ENCODE measurements at regions not wholly inside any gene's neighbourhood (a gene's known extent, or its start where the extent isn't known, plus 50 kb on each side); places are given as distances from the start of the nearest gene placed in this dataset.

DNA sequence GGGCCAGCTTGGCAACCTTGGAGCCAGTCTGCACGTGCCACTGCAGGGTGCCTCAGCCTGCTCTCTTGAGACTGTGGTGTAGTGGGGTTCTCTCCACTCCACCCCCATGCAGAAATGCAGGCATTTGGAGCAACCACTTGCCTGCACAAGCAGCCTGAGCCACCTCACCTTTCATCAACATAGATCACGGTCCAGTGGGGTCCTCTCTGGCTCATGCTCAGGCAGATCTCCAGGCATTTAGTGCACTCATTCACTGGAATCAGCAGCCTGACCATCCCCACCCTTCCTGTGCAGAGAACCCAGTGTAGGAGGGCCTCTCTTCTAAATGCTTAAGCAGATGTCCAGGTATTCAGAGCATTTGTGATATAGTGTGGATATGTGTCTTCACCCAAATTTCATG, 2330.1 kb downstream of the PCDH9 start:
- no peak overlapping the region for H4K5ac ChIP-seq (ENCODE audit: insufficient read length, low read depth, low read length)
- no peaks in the 10 kb centered on the region; the same call in 1 of the 2 replicates for H3K27me3 Mint-ChIP-seq (ENCODE audit: low read depth)
- WGBS (ENCODE audit: extremely low coverage, insufficient read length, low lambda C conversion rate): no CpG with 5 or more reads among the region's 2 CpGs
- no peak overlapping the region for H3K4me2 ChIP-seq (ENCODE audit: insufficient read depth, insufficient read length, low read length)
- no peak overlapping the region for H2BK5ac ChIP-seq (ENCODE audit: insufficient read length, low read length)
- H3K23me2 ChIP-seq (ENCODE audit: insufficient read length, low read depth, low read length, poor library complexity, severe bottlenecking): no peaks in the 10 kb centered on the region
- no peak overlapping the region for H2AK5ac ChIP-seq (ENCODE audit: insufficient read length, low read length)
- no peak overlapping the region for H3K27ac Mint-ChIP-seq
- no peak overlapping the region for H3T11ph ChIP-seq (ENCODE audit: low read length)
- H3K36me3 Mint-ChIP-seq (ENCODE audit: insufficient read depth in 1 of 3, low read depth in 3 of 3): no peaks in the 10 kb centered on the region; a peak in 1 of 7 replicates
- no peak overlapping the region for H4K8ac ChIP-seq (replicated peaks; ENCODE audit: insufficient read length, low read depth, low read length)
- no peaks in the 10 kb centered on the region for H3K79me1 ChIP-seq (ENCODE audit: insufficient read depth, low read depth, low read length, poor library complexity, severe bottlenecking)
- no peak overlapping the region for H2BK12ac ChIP-seq (ENCODE audit: insufficient read length, low read depth, low read length)
- no peak overlapping the region for H2BK15ac ChIP-seq (ENCODE audit: low read depth, low read length)
- H2BK20ac ChIP-seq (ENCODE audit: low read depth, low read length, poor library complexity, severe bottlenecking): no peak overlapping the region
- H3K27ac ChIP-seq (ENCODE audit: insufficient read length, low read depth, low read length): no peak overlapping the region
- no peaks in the 10 kb centered on the region for H3K79me2 ChIP-seq (ENCODE audit: insufficient read depth, low read length)
- H3K4me3 Mint-ChIP-seq: no peak overlapping the region
- no peak for DNase-seq
- TF ChIP-seq, protein P1, sequence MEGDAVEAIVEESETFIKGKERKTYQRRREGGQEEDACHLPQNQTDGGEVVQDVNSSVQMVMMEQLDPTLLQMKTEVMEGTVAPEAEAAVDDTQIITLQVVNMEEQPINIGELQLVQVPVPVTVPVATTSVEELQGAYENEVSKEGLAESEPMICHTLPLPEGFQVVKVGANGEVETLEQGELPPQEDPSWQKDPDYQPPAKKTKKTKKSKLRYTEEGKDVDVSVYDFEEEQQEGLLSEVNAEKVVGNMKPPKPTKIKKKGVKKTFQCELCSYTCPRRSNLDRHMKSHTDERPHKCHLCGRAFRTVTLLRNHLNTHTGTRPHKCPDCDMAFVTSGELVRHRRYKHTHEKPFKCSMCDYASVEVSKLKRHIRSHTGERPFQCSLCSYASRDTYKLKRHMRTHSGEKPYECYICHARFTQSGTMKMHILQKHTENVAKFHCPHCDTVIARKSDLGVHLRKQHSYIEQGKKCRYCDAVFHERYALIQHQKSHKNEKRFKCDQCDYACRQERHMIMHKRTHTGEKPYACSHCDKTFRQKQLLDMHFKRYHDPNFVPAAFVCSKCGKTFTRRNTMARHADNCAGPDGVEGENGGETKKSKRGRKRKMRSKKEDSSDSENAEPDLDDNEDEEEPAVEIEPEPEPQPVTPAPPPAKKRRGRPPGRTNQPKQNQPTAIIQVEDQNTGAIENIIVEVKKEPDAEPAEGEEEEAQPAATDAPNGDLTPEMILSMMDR (conservative IDR thresholded peaks at IDR 0.05): no peak
- H2BK120ac ChIP-seq (ENCODE audit: low read depth, low read length, poor library complexity, severe bottlenecking): no peak overlapping the region
- no peaks in the 10 kb centered on the region for H3K27me3 ChIP-seq (ENCODE audit: insufficient read depth, low read length)
- H3K4me1 Mint-ChIP-seq: no peaks in the 10 kb centered on the region
- H4K20me1 ChIP-seq (ENCODE audit: control insufficient read depth, insufficient read depth, insufficient read length): no peaks in the 10 kb centered on the region
- no peak overlapping the region for H3K23ac ChIP-seq (ENCODE audit: insufficient read length, low read depth, low read length)
- no peaks in the 10 kb centered on the region for H3K9me3 ChIP-seq (ENCODE audit: control insufficient read depth, low read depth, low read length)
- H3K9me3 Mint-ChIP-seq: peaks cover 0 to 5% of the 10 kb centered on the region in 2 experiments; a peak in 1 of 5 replicates
- no peaks in the 10 kb centered on the region for H3K4me1 ChIP-seq (ENCODE audit: insufficient read depth, low read length)
- H3K9ac ChIP-seq (ENCODE audit: extremely low read depth, insufficient read length, low read length): no peak overlapping the region
- H2AFZ ChIP-seq (ENCODE audit: low read length): no peak overlapping the region
- H3K4ac ChIP-seq (ENCODE audit: low read depth, low read length): no peak overlapping the region
- no peak overlapping the region for H4K91ac ChIP-seq (ENCODE audit: insufficient read length, low read depth, low read length)
- H3K56ac ChIP-seq (ENCODE audit: insufficient read length, low read depth, low read length): no peak overlapping the region
- no peak overlapping the region for H3K18ac ChIP-seq (ENCODE audit: insufficient read length, low read depth, low read length)
- H3K14ac ChIP-seq (ENCODE audit: insufficient read depth, low read length): no peak overlapping the region; the same call in 1 of the 2 replicates
